ENCODE measurements at regions not wholly inside any gene's neighbourhood (a gene's known extent, or its start where the extent isn't known, plus 50 kb on each side); places are given as distances from the start of the nearest gene placed in this dataset.

DNA sequence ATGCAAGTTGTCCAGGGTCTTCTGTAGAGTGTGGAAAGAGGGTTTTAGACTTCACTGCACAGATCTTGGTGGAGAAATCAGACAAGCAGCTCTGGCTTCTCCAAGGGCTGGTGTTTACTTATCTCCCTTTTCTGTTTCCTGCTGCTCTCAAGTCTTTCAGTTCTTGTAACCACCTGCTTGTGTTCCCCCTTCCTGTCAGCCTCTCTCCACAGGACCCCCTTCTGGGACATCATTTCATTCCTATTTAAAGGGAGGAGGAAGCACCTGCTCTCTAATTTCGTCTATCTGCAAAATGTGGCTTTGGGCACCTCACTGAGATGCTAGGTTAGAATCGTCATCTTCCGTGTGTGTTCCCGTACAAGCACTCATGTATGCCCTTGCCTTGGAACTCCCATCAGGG is 636.2 kb downstream of the MTRR start:
- POLR2A ChIA-PET = no interaction called here
- Histone ChIP-seq H3K9me3 (ENCODE audit: control insufficient read depth in 1 of 2, insufficient read depth in 1 of 2, low read depth in 1 of 2, low read length in 2 of 2) (peaks cover 11 to 30% of the 10 kb centered on the region in 2 experiments; a peak in 2 of 4 replicates), H4K20me1 (ENCODE audit: insufficient read depth) (no peaks in the 10 kb centered on the region), H3K9ac (ENCODE audit: low read length) (no peak overlapping the region), H2AFZ (ENCODE audit: low read depth, low read length, poor library complexity, severe bottlenecking) (no peak overlapping the region), H3K4me2 (ENCODE audit: low read length) (no peak overlapping the region), H3K4me3 (replicated peaks in 1 of 2; ENCODE audit: low read depth in 1 of 2, low read length in 2 of 2) (no peak overlapping the region), H3K4me1 (ENCODE audit: control insufficient read depth in 1 of 2, insufficient read depth in 2 of 2, low read length in 2 of 2) (no peaks in the 10 kb centered on the region), H3K79me2 (ENCODE audit: insufficient read depth, low read length) (no peaks in the 10 kb centered on the region), H3K27me3 (ENCODE audit: insufficient read depth, low read length) (no peaks in the 10 kb centered on the region), H3K27ac (ENCODE audit: low read depth, low read length) (no peak overlapping the region), H3K36me3 (ENCODE audit: control insufficient read depth in 1 of 2, insufficient read depth in 2 of 2, low read length in 2 of 2) (no peaks in the 10 kb centered on the region), H3K9me2 (ENCODE audit: insufficient read depth) (no peaks in the 10 kb centered on the region)
- RAD21 ChIA-PET (ENCODE audit: low non-redundant PET in 1 of 2, low total read pairs in 2 of 2, uncharacterized antibody in 2 of 2, unreplicated experiment in 2 of 2) = no interaction called here
- BruUV-seq (replicated peaks) = no TSS peak
- intact Hi-C loops (cut with micrococcal nuclease) = no loop called here
- ATAC-seq (no peak), DNase-seq (ENCODE audit: low read depth, low spot score) (no peak)
- TF ChIP-seq, protein P1, sequence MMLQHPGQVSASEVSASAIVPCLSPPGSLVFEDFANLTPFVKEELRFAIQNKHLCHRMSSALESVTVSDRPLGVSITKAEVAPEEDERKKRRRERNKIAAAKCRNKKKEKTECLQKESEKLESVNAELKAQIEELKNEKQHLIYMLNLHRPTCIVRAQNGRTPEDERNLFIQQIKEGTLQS (IDR thresholded peaks at IDR 0.05) = no peak
- TF ChIP-seq EGR1 (IDR thresholded peaks at IDR 0.05; ENCODE audit: low read depth) = no peak
- TF ChIP-seq RAD21 (IDR thresholded peaks at IDR 0.05; ENCODE audit: low read depth) = no peak
- TF ChIP-seq, protein P2, sequence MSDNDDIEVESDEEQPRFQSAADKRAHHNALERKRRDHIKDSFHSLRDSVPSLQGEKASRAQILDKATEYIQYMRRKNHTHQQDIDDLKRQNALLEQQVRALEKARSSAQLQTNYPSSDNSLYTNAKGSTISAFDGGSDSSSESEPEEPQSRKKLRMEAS (IDR thresholded peaks at IDR 0.05) = no peak
- TF ChIP-seq, protein P3, sequence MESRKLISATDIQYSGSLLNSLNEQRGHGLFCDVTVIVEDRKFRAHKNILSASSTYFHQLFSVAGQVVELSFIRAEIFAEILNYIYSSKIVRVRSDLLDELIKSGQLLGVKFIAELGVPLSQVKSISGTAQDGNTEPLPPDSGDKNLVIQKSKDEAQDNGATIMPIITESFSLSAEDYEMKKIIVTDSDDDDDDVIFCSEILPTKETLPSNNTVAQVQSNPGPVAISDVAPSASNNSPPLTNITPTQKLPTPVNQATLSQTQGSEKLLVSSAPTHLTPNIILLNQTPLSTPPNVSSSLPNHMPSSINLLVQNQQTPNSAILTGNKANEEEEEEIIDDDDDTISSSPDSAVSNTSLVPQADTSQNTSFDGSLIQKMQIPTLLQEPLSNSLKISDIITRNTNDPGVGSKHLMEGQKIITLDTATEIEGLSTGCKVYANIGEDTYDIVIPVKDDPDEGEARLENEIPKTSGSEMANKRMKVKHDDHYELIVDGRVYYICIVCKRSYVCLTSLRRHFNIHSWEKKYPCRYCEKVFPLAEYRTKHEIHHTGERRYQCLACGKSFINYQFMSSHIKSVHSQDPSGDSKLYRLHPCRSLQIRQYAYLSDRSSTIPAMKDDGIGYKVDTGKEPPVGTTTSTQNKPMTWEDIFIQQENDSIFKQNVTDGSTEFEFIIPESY (IDR thresholded peaks at IDR 0.05; ENCODE audit: extremely low read depth, insufficient replicate concordance, low read length) = no peak
- no peak for TF ChIP-seq POLR2A (IDR thresholded peaks at IDR 0.05; ENCODE audit: borderline replicate concordance, extremely low read depth, insufficient read depth, insufficient read length)
- no peak for TF ChIP-seq SIN3A (IDR thresholded peaks at IDR 0.05; ENCODE audit: low read depth)
- TF ChIP-seq EZH2phosphoT487 (IDR thresholded peaks at IDR 0.05; ENCODE audit: borderline replicate concordance) = no peak
- TF ChIP-seq SRF (IDR thresholded peaks at IDR 0.05; ENCODE audit: low read depth) = no peak
- no peak for TF ChIP-seq TCF7L2 (IDR thresholded peaks at IDR 0.05; ENCODE audit: borderline replicate concordance, extremely low read depth, insufficient read depth, insufficient read length)
- CTCF ChIA-PET = no interaction called here
